H9 (cell line): ENCODE measurements at regions not wholly inside any gene's neighbourhood (a gene's known extent, or its start where the extent isn't known, plus 50 kb on each side); places are given as distances from the start of the nearest gene placed in this dataset.

Source experiments
- DNase-seq: peaks from one replicate; pipeline ENCODE4 v3.0.0-alpha.2; 2017
- H2AFZ ChIP-seq: one replicate; pipeline ENCODE4 v1.6.1; 2013; ENCODE audit warnings: mild to moderate bottlenecking, low read length, control low read depth, moderate library complexity
- H2AK5ac ChIP-seq: 2 replicates; pipeline ENCODE4 v1.6.1; 2013; ENCODE audit warnings: low read length, control low read depth, mixed read lengths; ENCODE audit not compliant: insufficient read length
- H2BK120ac ChIP-seq: one replicate; pipeline ENCODE4 v1.6.1; 2013; ENCODE audit warnings: low read depth, mild to moderate bottlenecking, low read length, control low read depth, inconsistent platforms; ENCODE audit not compliant: poor library complexity, severe bottlenecking
- H2BK12ac ChIP-seq: 2 replicates; pipeline ENCODE4 v1.6.1; 2013; ENCODE audit warnings: low read length, control low read depth, mixed read lengths, low read depth; ENCODE audit not compliant: insufficient read length
- H2BK15ac ChIP-seq: 2 replicates; pipeline ENCODE4 v1.6.1; 2013; ENCODE audit warnings: low read depth, low read length, control low read depth
- H2BK20ac ChIP-seq: one replicate; pipeline ENCODE4 v1.6.1; 2013; ENCODE audit warnings: low read depth, mild to moderate bottlenecking, low read length, control low read depth, inconsistent platforms; ENCODE audit not compliant: poor library complexity, severe bottlenecking
- H2BK5ac ChIP-seq: 2 replicates; pipeline ENCODE4 v1.6.1; 2013; ENCODE audit warnings: low read length, control low read depth, mixed read lengths; ENCODE audit not compliant: insufficient read length
- H3K14ac ChIP-seq: 2 replicates; pipeline ENCODE4 v1.6.1; 2013; ENCODE audit warnings: low read length, control low read depth; ENCODE audit not compliant: insufficient read depth
- H3K18ac ChIP-seq: 2 replicates; pipeline ENCODE4 v1.6.1; 2013; ENCODE audit warnings: low read depth, mild to moderate bottlenecking, mixed read lengths, low read length, control low read depth; ENCODE audit not compliant: insufficient read length
- H3K23ac ChIP-seq: 2 replicates; pipeline ENCODE4 v1.6.1; 2013; ENCODE audit warnings: low read length, control low read depth, mixed read lengths, low read depth; ENCODE audit not compliant: insufficient read length
- H3K23me2 ChIP-seq: 2 replicates; pipeline ENCODE4 v1.6.1; 2013; ENCODE audit warnings: low read depth, mild to moderate bottlenecking, mixed read lengths, low read length, control low read depth; ENCODE audit not compliant: insufficient read length, poor library complexity, severe bottlenecking
- H3K27ac ChIP-seq: 2 replicates; pipeline ENCODE4 v1.5.1; 2013; ENCODE audit warnings: low read length, control low read depth, mixed read lengths, low read depth; ENCODE audit not compliant: insufficient read length
- H3K27me3 ChIP-seq: 2 replicates; pipeline ENCODE4 v1.6.1; 2013; ENCODE audit warnings: low read length, control low read depth, inconsistent platforms; ENCODE audit not compliant: insufficient read depth
- H3K4ac ChIP-seq: 2 replicates; pipeline ENCODE4 v1.6.1; 2013; ENCODE audit warnings: low read depth, mild to moderate bottlenecking, control low read depth, inconsistent platforms, low read length, moderate library complexity
- H3K4me1 ChIP-seq: 2 replicates; pipeline ENCODE4 v1.6.1; 2013; ENCODE audit warnings: low read length, control low read depth, inconsistent platforms; ENCODE audit not compliant: insufficient read depth
- H3K4me2 ChIP-seq: 2 replicates; pipeline ENCODE4 v1.6.1; 2013; ENCODE audit warnings: low read length, control low read depth, mixed read lengths; ENCODE audit not compliant: insufficient read length, insufficient read depth
- H3K56ac ChIP-seq: 2 replicates; pipeline ENCODE4 v1.6.1; 2013; ENCODE audit warnings: low read depth, mild to moderate bottlenecking, mixed read lengths, low read length, control low read depth; ENCODE audit not compliant: insufficient read length
- H3K79me1 ChIP-seq: 2 replicates; pipeline ENCODE4 v1.6.1; 2013; ENCODE audit warnings: low read depth, mild to moderate bottlenecking, moderate library complexity, low read length, control low read depth, inconsistent platforms; ENCODE audit not compliant: insufficient read depth, poor library complexity, severe bottlenecking
- H3K79me2 ChIP-seq: 2 replicates; pipeline ENCODE4 v1.6.1; 2013; ENCODE audit warnings: low read length, control low read depth, inconsistent platforms; ENCODE audit not compliant: insufficient read depth
- H3K9ac ChIP-seq: 2 replicates; pipeline ENCODE4 v1.6.1; 2013; ENCODE audit warnings: low read length, control low read depth, mixed read lengths; ENCODE audit not compliant: insufficient read length; ENCODE audit errors: extremely low read depth
- H3K9me3 ChIP-seq: one replicate; pipeline ENCODE4 v1.6.1; 2013; ENCODE audit warnings: low read depth, low read length, inconsistent platforms; ENCODE audit not compliant: control insufficient read depth
- H3T11ph ChIP-seq: one replicate; pipeline ENCODE4 v1.6.1; 2013; ENCODE audit warnings: mild to moderate bottlenecking, low read length, control low read depth, inconsistent platforms
- H4K20me1 ChIP-seq: one replicate; pipeline ENCODE4 v1.6.1; 2013; ENCODE audit not compliant: control insufficient read depth, insufficient read length, insufficient read depth
- H4K5ac ChIP-seq: 2 replicates; pipeline ENCODE4 v1.6.1; 2013; ENCODE audit warnings: low read depth, mild to moderate bottlenecking, mixed read lengths, low read length, control low read depth; ENCODE audit not compliant: insufficient read length
- H4K8ac ChIP-seq: replicated peaks from 2 replicates; pipeline ENCODE4 v1.6.1; 2013; ENCODE audit warnings: low read length, control low read depth, mixed read lengths, low read depth; ENCODE audit not compliant: insufficient read length
- H4K91ac ChIP-seq: 2 replicates; pipeline ENCODE4 v1.6.1; 2013; ENCODE audit warnings: low read depth, mild to moderate bottlenecking, moderate library complexity, mixed read lengths, low read length, control low read depth; ENCODE audit not compliant: insufficient read length
- H3K27ac Mint-ChIP-seq, 3 experiments: 2 replicates in 2 of 3; 3 replicates in 1 of 3; pipeline ENCODE4 v1.8.0; 2020 to 2021; ENCODE audit warnings: mixed read lengths in 3 of 3, mild to moderate bottlenecking in 1 of 3, moderate library complexity in 1 of 3
- H3K27me3 Mint-ChIP-seq: 2 replicates; pipeline ENCODE4 v1.8.0; 2021; ENCODE audit warnings: low read depth, mild to moderate bottlenecking, moderate library complexity, mixed read lengths
- H3K36me3 Mint-ChIP-seq, 3 experiments: 2 replicates in 2 of 3; 3 replicates in 1 of 3; pipeline ENCODE4 v1.8.0; 2020 to 2021; ENCODE audit warnings: low read depth in 3 of 3, mixed read lengths in 3 of 3; ENCODE audit not compliant: insufficient read depth in 1 of 3
- H3K4me1 Mint-ChIP-seq, 2 experiments: 2 replicates each; pipeline ENCODE4 v1.8.0; 2020; ENCODE audit warnings: mixed read lengths in 2 of 2
- H3K4me3 Mint-ChIP-seq, 2 experiments: 2 replicates in 1 of 2; 3 replicates in 1 of 2; pipeline ENCODE4 v1.8.0; 2020 to 2021; ENCODE audit warnings: mild to moderate bottlenecking in 2 of 2, mixed read lengths in 2 of 2, moderate library complexity in 1 of 2
- H3K9me3 Mint-ChIP-seq, 2 experiments: 2 replicates in 1 of 2; 3 replicates in 1 of 2; pipeline ENCODE4 v1.8.0; 2020; ENCODE audit warnings: mild to moderate bottlenecking in 2 of 2, mixed read lengths in 2 of 2, moderate library complexity in 1 of 2
- CTCF ChIP-seq: fragments of 200-600 bp; sonication (generic); conservative IDR thresholded peaks from 3 replicates; pipeline ENCODE4 v1.8.0; 2021; ENCODE audit warnings: antibody characterized with exemption, mild to moderate bottlenecking
- WGBS: extraction: QIAGEN DNeasy Blood & Tissue Kit; methylation state at CpG from one replicate; pipeline ENCODE4 v1.1.7; 2013; ENCODE audit warnings: missing lambda C conversion rate, low lambda C conversion rate, mixed read lengths; ENCODE audit not compliant: insufficient read length; ENCODE audit errors: extremely low coverage; 5-methylcytosine and 5-hydroxymethylcytosine counted together

GRCh38 chr9:1857808-1858207 lies 157.3 kb upstream of the SMARCA2 start:
- Histone ChIP-seq H2AK5ac (no peak overlapping the region), H2BK120ac (no peak overlapping the region), H4K91ac (no peak overlapping the region), H3K23me2 (no peaks in the 10 kb centered on the region), H3K27me3 (no peaks in the 10 kb centered on the region), H2BK5ac (no peak overlapping the region), H3K79me1 (no peaks in the 10 kb centered on the region), H3K14ac (no peak overlapping the region), H4K5ac (no peak overlapping the region), H2AFZ (no peak overlapping the region), H3K18ac (no peak overlapping the region), H3K23ac (no peak overlapping the region), H3K56ac (no peak overlapping the region), H3K79me2 (no peaks in the 10 kb centered on the region), H4K8ac (no peak overlapping the region), H3T11ph (no peak overlapping the region), H3K9ac (no peak overlapping the region), H3K4me1 (no peaks in the 10 kb centered on the region), H3K4me2 (no peak overlapping the region), H4K20me1 (no peaks in the 10 kb centered on the region), H2BK12ac (no peak overlapping the region), H3K4ac (no peak overlapping the region), H3K9me3 (no peaks in the 10 kb centered on the region), H2BK15ac (no peak overlapping the region), H3K27ac (no peak overlapping the region), H2BK20ac (no peak overlapping the region)
- Mint-ChIP-seq H3K36me3 (no peaks in the 10 kb centered on the region; a peak in 2 of 7 replicates), H3K9me3 (peaks cover 22% of the 10 kb centered on the region in 2 experiments), H3K4me1 (no peaks in the 10 kb centered on the region), H3K4me3 (no peak overlapping the region), H3K27me3 (peaks cover 6% of the 10 kb centered on the region), H3K27ac (peak overlapping the region in 1 of 3 experiments; percentile 8; a peak in 2 of 7 replicates)
- no CpG with 5 or more reads among the region's 3 CpGs for WGBS
- DNase-seq: no peak
- TF ChIP-seq CTCF: no peak
